GM12865 (cell line): ENCODE measurements at regions not wholly inside any gene's neighbourhood (a gene's known extent, or its start where the extent isn't known, plus 50 kb on each side); places are given as distances from the start of the nearest gene placed in this dataset.

ENCODE experiments used
- DNase-seq: peaks from one replicate; pipeline ENCODE4 v3.0.0; 2010; ENCODE audit warnings: low read depth
- H3K4me3 ChIP-seq: 2 replicates; pipeline ENCODE4 v1.5.1; 2011; ENCODE audit warnings: mild to moderate bottlenecking, low read depth, low read length, control low read depth
- TF ChIP-seq, protein P1 (sequence below): IDR thresholded peaks from 2 replicates; pipeline ENCODE4 v1.5.1; 2011; ENCODE audit warnings: low read length, control low read depth, low read depth, inconsistent platforms; ENCODE audit not compliant: insufficient read depth; ENCODE audit errors: missing control alignments

DNA sequence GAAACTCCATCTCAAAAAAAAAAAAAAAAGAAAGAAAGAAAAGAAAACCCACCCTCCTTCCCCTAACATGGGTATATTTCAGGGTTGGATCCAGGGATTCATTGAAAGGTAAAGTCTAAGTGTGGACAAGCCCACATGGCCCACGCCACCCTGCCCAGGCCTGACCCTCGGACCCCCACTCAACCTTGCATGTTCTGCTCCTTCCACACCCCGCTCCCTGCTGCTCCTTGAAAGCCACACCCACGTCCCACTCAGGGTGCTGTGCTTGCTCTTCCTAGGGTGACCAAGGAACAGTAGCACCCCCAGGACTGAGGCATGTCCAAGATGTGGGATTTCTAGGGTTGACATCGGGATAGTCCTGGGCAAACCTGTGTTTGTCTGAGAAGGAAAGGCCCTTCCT is 172.7 kb upstream of the MYCN start:
- TF ChIP-seq, protein P1, sequence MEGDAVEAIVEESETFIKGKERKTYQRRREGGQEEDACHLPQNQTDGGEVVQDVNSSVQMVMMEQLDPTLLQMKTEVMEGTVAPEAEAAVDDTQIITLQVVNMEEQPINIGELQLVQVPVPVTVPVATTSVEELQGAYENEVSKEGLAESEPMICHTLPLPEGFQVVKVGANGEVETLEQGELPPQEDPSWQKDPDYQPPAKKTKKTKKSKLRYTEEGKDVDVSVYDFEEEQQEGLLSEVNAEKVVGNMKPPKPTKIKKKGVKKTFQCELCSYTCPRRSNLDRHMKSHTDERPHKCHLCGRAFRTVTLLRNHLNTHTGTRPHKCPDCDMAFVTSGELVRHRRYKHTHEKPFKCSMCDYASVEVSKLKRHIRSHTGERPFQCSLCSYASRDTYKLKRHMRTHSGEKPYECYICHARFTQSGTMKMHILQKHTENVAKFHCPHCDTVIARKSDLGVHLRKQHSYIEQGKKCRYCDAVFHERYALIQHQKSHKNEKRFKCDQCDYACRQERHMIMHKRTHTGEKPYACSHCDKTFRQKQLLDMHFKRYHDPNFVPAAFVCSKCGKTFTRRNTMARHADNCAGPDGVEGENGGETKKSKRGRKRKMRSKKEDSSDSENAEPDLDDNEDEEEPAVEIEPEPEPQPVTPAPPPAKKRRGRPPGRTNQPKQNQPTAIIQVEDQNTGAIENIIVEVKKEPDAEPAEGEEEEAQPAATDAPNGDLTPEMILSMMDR = no peak
- no peak overlapping the region for H3K4me3 ChIP-seq
- no peak for DNase-seq

DNA sequence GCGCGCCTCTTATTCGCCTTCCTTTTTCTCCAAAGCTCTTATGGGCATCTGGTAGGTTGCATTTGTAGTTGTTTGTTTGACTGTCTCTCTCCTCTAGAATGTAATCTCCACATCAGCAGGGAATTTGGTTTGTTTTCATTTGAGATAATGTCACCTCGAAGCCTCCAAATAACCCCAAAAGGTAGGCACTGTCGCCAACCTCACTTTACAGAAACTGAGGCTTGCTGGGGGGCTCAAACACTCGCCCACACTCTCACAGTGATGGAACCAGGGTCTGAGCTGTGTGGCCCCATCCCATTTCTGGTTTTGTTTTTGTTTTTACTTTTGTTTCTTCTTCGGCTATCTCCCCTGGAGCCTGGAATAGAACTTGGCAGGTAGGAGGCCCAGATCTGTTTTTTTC is 172.2 kb upstream of the MYCN start:
- no peak for DNase-seq
- TF ChIP-seq, protein P1 = no peak
- H3K4me3 ChIP-seq = no peak overlapping the region

DNA sequence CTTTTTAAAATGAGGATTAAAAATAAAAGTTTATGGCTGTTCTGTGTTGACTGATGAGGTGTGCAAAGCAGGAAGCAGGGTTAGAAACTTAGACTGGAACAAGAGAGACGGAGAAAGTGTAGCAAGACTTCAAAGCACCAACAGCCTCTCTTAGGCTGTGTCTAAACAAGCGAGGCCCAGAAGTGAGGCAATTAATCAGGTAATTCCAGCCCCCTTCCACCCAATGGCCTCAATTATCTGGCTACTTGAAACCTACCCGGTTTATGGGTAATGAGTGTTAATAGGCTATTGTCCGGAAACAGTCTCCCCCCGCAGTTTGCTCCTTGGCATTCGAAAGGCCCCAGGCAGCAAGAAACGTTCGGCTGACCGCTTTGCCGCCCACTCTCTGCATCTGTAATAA is 171.7 kb upstream of the MYCN start:
- TF ChIP-seq, protein P1 = no peak
- DNase-seq = no peak
- no peak overlapping the region for H3K4me3 ChIP-seq

DNA sequence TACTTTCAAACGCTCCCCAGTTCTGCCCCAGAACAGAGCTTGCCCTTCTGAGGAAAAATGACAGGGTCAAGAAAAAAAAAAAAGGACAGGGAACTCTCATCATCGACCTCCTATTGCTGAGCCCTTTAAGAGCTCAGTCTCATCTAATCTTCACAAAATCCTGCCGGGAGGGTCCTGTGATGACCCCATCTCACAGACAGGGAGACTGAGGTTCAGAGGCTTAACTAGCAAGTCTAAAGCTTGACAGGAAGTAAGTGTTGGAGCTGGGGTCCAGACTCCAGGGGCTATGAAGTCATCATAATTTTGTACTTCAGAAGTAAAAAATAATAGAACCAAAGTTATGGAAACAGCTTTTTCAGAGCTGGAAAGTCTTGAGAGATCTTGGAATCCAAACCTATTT is 171.1 kb upstream of the MYCN start:
- DNase-seq = no peak
- TF ChIP-seq, protein P1 = no peak
- H3K4me3 ChIP-seq = no peak overlapping the region

DNA sequence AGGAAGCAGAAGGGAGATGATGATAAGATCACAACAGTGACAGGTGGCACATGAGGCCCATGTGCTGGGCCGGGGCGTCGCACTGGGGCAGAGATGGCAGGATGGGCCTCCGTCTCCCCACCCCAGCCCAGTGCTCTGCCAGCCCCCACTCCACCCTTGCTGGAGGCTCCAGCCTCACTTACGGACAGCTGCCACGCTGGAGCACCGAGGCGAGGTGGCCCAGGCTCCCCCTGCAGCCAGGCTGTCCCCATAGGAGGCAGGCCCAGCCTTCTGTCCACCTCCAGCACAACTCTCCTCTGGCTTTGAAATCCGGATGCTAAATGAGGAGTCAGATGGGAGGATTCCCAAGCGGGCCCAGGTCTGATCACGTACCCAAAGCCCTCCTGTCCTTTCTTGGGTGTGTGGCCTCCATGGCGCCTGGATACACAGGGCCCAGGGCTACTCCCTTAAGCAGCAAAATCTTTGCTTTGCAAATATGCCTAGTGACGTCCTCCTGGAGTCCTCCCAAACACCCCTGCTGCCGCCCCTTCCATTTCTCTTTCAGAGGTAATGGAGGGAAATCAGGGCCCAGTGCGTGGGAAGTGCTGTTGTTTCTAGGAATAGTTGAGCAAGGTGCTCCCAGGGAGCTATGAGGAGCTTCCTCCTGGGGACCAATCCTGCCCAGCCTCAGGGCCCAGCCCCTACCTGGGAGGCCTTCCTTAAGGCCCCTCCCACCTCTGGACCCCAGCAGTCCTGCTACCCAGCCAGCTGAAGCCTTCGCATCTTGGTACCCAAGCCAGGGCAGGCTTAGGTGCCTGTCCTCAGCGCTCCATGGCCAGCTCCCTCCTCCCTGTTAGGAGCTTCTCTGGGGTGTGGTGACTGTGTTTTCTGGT is 170.4 kb upstream of the MYCN start:
- TF ChIP-seq, protein P1 = no peak
- no peak overlapping the region for H3K4me3 ChIP-seq
- DNase-seq = no peak

DNA sequence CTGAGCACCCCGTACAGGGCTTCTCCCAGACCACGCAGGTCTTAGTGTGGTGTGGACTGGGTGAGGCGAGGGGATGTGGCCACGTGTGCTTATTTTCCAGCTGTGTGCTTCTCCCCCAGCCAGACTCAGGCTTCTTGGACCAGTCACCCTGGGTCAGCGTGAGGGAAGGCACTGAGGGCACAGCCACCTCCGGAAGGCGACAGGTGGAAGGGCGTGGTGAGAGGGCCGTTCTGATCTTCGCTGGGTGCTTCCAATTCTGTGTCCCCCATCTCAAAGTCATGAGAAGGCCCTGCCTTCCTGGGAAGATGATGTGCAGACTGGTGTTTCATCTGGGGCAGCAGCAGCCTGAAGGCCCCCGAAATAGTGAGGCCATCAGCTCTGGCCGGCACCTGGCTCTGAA is 169.7 kb upstream of the MYCN start:
- DNase-seq = no peak
- H3K4me3 ChIP-seq = no peak overlapping the region
- TF ChIP-seq, protein P1 = no peak

DNA sequence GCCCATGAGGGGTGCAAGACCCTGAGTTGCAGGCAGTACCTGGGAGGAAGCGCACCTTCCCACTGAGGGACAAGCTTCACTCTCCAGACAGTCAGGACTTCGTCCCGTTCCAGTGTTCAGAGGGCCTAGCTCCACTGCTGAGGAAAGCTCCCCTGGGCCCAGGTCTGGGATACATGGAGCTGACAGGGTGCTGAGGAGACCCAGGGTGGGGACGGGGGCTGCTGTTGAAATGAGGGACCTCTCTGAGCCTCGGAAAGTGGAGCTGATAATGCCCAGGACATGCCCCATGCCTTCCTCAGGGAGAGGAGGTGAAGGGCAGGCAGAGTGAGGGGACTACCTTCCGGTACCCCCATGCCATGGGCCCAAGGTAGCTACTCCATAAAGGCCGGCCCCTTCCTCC is 169.2 kb upstream of the MYCN start:
- DNase-seq = no peak
- TF ChIP-seq, protein P1 = no peak
- no peak overlapping the region for H3K4me3 ChIP-seq
